ENCODE measurements at regions not wholly inside any gene's neighbourhood (a gene's known extent, or its start where the extent isn't known, plus 50 kb on each side); places are given as distances from the start of the nearest gene placed in this dataset.
"Not testable (repeated sequence)": the region's sequence is repeated elsewhere in the genome, so short reads cannot be mapped to it uniquely, and the experiment has no call there.

DNA sequence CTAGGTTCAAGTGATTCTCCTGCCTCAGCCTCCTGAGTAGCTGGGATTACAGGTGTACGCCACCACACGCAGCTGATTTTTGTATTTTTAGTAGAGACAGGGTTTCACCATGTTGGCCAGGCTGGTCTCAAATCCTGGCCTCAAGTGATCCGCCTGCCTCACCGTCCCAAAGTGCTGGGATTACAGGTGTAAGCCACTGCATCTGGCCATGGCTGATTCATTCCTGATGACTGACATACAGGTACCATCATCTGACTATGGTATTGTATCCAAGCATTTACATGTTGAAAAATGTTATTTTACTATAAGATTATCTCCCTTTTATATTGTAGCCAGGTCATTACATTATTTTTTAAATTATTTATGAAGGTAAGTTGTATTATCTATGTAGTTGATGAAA lies 180.5 kb downstream of the NRP2 start:
- TF ChIP-seq, protein P1, sequence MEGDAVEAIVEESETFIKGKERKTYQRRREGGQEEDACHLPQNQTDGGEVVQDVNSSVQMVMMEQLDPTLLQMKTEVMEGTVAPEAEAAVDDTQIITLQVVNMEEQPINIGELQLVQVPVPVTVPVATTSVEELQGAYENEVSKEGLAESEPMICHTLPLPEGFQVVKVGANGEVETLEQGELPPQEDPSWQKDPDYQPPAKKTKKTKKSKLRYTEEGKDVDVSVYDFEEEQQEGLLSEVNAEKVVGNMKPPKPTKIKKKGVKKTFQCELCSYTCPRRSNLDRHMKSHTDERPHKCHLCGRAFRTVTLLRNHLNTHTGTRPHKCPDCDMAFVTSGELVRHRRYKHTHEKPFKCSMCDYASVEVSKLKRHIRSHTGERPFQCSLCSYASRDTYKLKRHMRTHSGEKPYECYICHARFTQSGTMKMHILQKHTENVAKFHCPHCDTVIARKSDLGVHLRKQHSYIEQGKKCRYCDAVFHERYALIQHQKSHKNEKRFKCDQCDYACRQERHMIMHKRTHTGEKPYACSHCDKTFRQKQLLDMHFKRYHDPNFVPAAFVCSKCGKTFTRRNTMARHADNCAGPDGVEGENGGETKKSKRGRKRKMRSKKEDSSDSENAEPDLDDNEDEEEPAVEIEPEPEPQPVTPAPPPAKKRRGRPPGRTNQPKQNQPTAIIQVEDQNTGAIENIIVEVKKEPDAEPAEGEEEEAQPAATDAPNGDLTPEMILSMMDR (IDR thresholded peaks at IDR 0.05; ENCODE audit: extremely low read depth in 1 of 2, insufficient read depth in 1 of 2, low read depth in 1 of 2, low read length in 2 of 2), result not testable (repeated sequence)
- TF ChIP-seq EZH2 (IDR thresholded peaks at IDR 0.05; ENCODE audit: borderline replicate concordance, low read depth, low read length, severe bottlenecking); POLR2AphosphoS5 (IDR thresholded peaks at IDR 0.05; ENCODE audit: insufficient read depth, low read depth, low read length); FOS (IDR thresholded peaks at IDR 0.05; ENCODE audit: borderline replicate concordance, insufficient read depth, low read length); POLR2A (IDR thresholded peaks at IDR 0.05; ENCODE audit: low read depth, low read length): not testable (repeated sequence)
- TF ChIP-seq, protein P2, sequence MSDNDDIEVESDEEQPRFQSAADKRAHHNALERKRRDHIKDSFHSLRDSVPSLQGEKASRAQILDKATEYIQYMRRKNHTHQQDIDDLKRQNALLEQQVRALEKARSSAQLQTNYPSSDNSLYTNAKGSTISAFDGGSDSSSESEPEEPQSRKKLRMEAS (IDR thresholded peaks at IDR 0.05; ENCODE audit: insufficient read depth, insufficient read length), result not testable (repeated sequence)

Measured in endothelial cell of umbilical vein (primary cell).